ENCODE measurements at regions not wholly inside any gene's neighbourhood (a gene's known extent, or its start where the extent isn't known, plus 50 kb on each side); places are given as distances from the start of the nearest gene placed in this dataset.

DNA sequence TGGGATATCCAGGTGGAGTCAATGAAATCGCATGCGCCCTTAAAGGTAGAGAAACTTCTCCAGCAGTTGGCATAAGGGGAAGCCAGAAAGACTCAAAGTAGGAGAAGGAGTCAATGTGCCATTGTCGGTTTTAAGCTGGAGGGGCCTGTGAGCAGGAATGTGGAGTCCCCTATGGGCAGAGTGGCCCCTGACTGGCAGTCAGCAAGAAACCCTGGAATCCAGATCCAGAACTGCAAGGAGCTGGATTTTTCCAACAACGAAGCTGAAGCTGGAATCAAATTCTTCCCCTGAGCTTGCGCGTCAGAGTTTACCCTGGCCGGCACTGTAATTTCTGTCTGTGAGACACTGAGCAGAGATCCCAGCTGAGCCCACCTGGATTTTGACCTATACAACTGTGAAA is 315.0 kb downstream of the DHX35 start:
- DNase-seq = no peak

DNA sequence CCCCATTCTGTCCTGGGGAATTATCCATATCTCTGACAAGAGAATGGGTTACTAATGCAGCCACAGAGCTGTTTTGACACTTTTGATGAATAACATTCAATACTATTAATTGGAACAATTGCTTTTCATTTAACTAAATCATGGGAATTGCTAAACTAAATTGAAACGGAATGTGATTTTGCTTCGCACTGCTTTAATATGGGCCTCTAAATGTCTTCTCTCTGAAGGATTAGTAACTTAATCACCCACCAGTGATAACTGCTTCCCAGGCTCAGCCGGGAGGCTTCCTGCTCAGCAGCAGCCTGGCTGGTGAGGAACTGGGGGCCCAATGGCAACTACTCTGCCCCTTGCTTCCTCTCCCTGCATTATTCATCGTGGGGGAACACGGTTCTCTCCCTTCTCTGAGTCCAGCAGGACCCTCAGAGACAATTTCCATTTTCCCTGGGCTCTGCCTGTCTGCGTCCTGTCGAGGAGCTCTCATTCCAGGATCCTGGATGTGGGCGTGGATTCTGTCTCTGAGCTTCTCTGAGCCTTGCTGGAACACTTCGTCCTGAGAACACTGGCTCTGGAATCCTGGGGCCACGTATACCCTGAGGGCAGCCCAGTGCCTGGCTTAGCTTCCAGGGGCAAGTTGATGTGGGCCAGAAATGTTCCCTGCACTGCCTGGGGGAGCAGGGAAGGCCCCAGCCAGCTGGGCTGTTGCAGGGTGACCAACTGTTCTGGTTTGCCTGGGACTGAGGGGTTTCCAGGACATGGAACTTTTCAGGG is 308.9 kb downstream of the DHX35 start:
- DNase-seq = no peak

DNA sequence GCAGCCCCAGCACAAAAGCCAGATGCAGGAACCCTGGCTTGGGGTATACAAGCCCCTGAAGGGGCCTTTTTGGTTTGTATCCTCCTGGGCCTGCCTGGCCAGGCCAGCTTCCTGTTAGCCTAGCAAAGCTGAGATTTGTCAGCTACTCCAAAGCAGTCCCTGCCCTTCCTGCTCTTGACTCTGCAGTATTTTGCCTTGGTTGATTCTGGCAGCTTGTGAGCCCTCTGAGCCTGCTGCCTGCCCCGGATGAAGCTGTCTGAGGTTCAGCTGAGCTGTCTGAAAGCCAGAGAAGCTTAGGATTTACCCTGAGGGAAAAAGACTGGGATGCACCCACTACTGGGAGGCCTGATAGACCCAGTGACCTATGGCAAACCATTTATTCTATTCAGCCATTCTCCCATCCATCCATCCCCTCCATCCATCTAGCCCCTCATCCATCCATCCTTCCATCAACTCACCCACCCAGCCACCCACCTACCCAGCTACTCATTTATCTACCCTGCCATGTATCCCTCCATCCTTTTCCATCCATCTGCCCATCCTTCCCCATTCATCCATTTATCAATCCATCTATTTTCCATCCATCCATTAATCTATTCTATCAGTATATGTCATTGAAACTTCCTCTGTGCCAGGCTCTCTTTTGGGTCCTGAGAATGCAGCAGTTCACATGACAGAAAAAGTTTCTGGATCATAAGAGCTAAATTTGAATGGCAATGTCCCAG is 307.5 kb downstream of the DHX35 start:
- no peak for DNase-seq

DNA sequence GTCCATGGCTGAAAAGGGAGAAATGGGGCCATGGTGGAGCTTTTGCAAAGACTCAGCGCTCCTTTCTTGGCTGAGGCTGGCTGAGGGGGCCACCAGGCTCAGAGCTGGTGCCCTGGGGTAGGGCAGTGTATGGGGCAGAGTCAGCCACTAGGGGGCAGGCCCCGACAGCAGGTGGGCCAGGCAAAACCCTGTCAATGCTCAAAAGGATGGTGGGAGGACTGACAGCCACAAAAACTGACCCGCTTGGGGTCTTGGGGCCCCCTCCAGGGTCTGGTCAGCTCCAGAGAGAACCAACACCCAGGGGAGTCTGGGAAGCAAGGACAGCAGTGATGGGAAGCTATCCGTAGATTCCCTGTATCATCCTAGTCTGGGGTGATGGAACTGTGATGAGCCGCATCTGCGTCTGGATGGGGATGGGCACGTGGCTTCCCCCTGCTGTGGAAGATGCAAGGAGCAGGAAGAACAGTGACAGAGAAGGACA is 306.9 kb downstream of the DHX35 start:
- no peak for DNase-seq

DNA sequence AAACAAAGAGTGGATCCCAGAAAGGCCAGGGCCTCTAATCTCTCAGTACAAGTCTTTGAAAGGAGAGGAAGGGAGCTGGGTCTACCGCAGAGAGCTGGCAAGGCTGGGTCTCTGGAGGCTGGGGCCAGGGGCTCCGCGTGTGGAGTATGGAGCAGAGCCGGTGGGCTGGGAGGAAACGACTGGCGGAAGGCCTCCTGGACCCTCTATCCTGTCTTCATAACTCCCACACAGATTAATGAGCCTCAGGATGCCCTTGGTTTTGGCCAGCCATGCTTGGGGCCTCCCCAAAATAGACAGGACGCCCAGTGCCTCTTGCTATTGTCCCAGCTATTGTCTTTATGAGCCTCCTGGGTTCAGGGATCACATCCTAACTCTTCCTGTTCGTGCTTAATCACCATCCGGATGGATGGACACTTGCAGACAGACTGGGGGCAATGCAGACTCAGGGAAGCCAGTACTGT is 306.4 kb downstream of the DHX35 start:
- DNase-seq = no peak

DNA sequence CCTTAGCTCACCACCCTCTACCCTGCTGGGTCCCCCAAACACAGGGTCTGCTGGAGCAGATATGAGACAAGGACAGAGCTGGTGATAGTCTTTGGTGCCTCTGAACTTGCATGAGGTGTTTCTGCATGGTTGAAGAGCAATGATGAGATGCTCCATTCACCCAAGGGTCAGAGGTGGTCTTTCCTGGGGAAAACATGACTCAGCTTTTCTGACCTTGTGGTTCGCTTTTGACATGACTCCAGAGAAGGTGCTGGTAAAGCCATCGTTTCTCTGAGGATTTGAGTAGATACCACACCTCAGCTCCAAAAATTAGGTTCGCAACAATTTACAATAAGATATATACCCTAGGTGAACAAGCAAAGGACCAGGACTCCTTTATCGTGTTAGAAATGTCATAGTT is 304.8 kb downstream of the DHX35 start:
- no peak for DNase-seq

DNA sequence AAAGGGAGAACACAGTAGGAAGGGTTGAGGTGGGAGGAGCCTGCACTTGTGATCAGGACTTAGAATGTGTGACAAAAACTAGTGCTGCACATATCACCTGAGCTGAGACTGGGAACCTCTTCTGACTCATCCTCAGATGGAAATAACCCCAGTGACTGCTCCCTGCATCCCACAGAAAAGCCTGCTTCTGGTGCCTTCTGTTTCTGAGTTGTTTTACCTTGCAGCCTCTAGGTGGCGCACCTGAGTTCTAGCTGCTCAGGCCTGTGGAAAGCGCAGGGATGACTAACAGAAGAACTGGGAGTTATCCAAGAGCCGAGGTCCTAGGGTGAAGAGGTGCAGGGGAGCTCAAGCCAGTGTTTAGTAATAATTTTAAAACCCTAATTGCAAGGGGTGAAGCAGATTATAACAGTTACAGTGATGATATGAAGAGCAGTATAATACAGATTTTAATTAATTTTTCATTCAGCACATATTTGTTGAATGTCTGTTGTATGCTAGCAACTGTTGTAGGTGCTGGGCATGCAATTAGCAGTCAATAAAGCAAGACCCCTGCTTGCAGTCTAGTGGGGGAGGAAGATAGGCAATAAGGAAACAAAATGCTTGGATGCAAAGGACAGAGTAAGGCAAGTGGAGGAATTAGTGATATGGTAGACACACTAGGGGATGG is 302.5 kb downstream of the DHX35 start:
- DNase-seq = peak; percentile 22 to 23

DNA sequence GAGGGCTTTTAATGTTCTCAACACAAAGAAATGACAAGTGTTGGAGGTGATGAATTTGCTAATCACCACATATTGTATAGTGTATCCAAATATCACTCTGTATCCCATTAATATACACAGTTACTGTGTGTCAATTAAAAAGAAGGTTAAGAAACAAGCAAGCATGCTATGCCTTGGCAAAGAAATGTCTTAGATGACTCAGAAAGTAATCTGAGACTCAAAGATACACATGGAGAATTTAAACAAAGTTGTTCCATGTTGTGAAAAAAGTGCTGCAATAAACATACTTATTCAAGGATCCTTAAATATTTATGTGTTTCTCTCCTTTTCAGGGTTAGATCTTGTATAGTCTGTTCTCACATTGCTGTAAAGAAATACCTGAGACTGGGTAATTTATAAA is 300.9 kb downstream of the DHX35 start:
- DNase-seq = no peak

DNA sequence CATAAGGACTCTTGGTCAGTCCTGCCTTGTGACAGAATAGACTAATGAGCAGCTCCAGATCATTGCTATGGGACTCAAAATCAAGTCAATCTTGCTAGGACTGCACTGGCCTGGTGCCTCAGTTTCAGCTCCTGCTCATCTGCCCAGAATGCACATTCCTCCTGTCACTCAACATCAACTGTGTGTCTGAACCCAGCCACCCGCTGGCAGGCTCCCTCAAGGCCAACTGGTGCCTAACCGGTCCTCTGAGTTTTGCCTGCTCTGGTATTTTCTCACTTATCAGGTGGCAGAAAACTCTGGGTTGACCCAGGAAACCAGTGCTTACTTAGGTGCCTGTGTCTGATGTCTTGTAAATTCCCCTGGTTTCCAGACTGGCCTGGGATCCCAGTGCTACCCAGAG is 297.7 kb downstream of the DHX35 start:
- DNase-seq = no peak

DNA sequence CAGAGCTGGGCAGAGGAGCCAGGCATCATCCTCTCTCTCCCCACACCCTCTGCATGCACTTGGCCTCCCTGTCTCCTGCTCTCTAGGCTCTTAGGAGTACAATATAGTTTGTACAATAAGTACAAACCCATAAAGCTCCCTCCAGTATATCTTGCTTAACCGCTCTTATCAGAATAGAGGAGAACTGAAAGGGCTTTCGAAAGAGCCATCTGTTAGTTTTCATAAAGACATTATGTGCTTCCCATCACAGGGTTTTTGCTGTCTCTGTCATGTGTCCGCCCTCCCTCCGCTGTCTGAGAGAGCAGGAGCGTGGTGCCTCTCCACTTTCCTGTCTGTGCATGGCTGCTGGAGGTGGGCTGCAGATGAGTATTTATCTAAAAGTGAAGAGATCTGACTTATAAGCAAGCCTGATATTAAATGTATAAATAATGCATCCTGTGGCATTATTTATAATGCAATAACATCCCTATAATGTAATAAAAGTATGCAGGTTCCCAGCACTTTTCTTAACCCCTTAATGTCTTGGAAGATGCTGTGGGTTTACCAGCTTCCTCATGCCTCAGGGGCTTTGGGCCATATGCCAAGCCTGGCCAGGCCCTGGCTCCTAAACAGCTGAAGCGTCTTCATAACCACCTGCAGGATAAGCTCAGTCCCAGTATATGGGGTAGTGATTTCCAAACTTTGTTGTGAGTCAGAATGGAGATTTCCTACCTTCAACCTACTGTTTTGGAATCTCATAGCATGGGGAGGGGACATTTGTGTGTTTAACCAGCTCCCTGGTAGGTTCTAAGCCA is 297.1 kb downstream of the DHX35 start:
- DNase-seq = no peak

DNA sequence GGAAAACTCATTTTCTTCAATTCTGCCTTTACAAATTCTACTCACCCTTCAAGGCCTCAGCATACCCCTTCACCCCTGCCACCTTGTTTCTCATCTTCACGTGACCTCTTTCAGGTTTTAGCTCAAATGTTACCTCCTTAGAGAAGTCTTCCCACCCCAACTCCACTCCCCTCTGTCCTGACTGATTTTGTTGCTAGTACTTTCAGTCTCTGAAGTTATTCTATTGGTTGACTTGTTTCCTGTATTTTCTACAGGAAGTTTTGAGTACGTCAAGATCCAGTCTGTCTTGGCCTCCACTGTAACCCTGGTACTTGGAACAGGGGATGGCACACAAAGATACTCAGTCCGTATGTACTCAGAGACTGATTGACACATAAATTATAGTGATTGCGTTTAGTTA is 296.1 kb downstream of the DHX35 start:
- DNase-seq = no peak

DNA sequence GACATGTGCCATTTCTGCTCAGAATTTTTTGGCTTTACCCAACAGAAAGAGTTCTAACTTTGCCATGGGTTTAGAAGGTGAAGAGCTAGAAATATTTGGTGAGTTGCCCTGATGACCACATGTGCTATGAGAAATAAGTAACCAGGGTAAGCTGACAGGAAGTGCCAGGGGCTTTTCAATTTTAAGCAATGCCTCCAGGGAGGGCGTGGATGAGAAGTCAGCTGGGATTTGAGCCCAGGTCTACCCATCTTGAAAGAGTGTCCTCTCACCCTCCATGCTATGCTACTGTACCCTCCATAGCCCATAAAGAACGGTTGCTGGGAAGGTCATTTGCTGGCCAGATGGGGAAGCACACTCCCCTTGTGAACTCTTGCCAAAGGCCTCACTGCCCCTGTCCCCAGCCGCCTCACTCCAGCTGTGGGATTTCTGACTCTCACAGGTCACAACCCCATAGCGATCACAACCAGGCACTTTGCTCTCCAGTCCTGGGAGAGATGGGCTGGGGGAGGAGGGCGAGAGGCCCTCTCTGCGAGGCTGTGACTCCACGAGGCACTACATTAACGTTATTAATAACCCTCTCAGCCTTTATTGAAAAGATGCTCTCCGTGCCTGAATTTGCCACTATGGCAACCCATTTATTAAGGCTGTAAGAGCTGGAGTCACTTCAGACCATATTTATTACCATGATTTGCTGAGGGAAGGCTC is 291.1 kb downstream of the DHX35 start:
- DNase-seq = no peak

DNA sequence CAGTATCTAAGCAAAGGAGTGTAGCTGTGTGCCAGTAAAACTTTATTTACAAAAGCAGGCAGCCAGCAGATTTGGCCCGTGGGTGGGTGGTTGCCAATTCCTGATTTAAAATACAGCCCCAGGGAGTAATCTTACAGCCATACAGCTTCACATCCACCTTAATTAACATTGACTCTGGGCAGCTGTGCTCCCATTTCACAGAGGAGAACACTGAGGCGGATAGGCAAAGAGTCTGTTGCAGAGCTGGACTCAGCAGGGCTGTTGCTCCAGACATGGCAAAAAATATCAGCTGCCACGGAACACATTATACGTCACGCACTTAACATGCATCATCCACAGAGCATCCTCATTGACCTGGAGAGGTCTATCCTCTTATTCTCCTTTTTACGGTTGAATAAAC is 289.9 kb downstream of the DHX35 start:
- DNase-seq = no peak

DNA sequence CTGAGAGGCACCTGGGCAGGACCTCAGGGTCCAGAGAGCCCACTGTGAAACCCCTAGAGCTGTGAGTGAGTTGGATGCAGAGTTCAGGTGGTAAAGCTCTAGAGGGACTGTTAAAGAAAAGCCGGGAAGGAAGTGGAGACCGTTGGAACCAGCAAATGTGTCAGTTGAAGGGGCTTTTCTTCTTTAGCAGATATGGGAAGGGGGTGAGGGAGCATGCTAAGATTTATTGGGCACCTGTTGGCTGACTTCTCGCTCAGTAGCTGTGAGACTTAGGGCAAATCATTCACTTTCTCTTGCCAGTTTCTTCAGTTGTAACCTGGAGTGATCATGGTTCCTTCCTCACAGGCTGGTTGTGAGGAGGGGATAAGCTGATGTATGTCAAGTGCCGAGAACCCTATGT is 287.7 kb downstream of the DHX35 start:
- no peak for DNase-seq

DNA sequence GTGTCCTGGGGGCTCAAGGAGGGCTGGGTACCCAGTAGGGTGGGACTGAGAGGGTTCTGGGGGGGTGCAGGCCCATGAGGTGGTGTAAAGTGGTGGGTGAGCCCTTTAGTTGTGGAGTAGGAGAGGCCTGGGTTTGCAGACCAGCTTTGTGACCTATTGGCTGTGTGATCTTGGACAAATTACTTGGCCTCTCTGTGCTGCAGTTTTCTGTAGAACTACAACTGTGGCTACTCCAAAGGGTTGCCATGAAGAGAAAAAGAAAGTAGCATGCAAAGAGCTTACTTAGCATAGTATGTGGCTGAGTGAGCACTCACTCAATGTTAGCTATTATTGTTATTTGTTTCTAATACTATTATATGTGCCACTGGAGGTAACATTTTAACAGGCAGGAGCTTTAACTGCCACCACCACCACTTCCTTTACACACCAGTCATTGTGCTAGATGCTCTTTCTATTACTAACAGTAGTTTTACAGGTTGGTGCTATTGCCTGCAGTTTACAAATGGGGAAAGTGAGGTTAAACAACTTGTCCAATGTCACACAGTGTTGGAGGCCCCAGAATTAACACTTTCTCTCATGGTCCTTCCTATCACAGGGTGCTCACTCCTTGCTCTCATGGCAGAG is 286.8 kb downstream of the DHX35 start:
- no peak for DNase-seq

DNA sequence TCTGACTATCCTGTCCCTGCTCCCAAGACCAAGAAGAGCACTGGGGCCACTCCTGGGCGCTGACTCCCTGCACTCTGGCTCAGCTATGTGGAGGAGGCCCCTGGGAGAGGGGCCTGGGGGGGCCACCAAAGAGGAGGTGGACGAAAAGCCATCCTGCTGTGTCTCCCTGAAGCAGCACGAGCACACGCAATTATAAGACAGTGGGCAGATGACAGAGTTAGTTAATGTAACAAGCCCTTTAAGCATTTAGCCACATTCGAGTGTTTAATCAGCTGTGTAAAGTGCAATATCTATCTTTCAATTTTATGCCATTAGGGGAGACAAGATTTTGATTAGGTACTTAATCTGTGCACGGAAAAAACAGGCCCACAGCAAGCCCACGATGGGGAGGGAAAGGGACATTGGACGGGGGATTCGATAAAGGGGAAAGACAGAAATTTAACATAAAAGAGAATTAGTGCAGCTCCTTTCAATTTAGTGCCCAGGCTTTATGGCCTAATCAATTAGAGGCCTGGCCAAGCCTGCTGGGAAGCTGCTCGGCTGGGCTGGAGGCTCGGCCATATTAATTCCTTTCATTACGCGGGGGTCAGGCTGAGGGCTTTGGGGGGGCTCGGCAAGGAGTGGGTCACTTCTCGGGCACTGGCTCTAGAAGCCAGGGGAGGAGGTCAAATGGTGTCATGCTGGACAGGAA is 286.2 kb downstream of the DHX35 start:
- no peak for DNase-seq

DNA sequence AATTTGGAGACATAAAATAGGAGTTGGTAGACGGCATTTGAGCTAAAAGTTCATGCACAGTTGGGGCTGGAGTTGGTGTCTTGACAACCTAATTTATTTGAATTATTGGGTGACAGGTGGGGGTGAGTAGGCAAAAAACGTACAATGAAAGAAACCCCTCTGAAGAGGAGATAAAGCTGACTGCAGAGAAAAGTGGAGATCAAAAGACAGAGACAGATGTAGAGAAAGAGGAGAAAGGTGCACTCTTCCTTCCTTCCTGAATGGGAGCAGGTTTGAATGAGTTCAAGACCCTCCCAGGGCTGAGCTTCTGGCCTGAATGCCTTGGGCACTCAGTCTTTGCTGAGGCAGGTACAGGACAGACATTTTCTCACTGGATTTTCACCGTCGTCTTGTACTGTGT is 284.3 kb downstream of the DHX35 start:
- no peak for DNase-seq

DNA sequence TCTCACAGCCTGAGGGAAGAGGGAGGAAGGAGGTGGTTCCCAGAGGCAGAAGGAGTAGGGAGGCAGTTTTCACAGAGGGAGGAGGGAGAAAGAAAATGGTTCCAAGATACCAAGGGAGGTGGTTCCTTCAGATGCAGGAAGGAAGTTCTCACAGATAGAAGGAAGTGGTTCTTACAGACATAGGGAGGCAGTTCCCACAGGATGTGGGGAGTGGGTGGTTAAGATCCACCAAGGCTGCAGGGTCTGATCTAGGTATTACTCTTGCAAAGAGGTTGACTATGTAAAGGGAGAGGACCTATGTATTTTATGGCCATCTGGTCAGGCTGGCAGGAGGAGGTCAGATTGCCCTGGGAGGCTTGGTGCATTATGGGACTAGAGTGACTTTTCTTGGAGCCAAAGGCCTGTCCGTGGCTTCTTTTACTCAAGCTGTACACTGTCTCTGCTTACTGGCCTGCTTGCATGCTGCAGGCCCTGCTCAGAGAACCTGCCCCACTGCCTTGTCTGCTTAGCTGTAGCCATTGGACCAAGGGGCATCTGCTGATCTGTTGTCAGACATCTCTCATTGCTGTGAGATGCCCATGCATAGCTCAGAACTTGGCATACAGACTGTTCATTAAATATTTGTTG is 283.7 kb downstream of the DHX35 start:
- no peak for DNase-seq

DNA sequence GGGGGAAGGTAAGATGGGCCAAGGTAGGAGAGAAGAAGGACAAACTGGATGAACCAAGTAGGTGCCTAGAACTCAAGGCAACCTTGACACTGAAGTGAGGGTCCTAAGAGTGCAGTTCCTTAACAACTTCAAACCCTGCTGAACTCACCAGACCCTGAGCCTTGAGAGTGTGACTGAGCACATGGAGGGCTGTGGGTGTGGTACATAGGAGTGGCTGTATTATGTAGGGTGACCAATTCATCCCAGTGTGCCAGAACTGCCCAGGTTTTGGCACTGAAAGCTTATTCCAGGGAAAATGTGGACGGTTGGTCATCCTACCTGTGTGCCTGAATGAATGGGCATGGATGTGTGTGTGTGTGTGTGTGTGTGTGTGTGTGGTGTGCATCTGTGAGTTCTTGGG is 281.8 kb downstream of the DHX35 start:
- no peak for DNase-seq

DNA sequence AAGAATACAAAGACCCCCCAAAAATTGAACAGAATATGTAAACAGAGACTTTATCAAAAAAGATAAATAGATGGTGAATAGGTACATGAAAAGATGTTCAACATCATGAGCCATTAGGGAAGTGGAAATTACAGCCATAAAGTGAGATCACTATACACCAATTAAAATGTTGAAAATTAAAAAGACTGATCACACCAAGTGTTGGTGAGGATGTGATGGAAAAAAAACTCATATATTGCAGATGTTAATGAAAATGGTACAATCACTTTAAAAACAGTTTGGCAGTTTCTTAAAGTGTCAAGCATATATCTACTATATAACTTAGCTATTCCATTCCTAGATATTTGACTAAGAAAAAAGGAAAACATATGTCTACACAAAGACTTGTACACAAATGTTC is 280.5 kb downstream of the DHX35 start:
- DNase-seq = no peak

Measured in NCI-H2081 (cell line).